Cardiac muscle cell (in vitro differentiated cells and primary cell): ENCODE measurements at regions not wholly inside any gene's neighbourhood (a gene's known extent, or its start where the extent isn't known, plus 50 kb on each side); places are given as distances from the start of the nearest gene placed in this dataset.

Experiments used
- DNase-seq, 2 donors: peaks; one replicate each; pipeline versions ENCODE4 v3.0.0 to v3.0.0-alpha.2; 2010 to 2017; ENCODE audit warnings: low read depth in 1 of 2, low spot score in 1 of 2
- H3K27ac ChIP-seq: fragments of 200-600 bp; sonication (generic); 2 replicates; pipeline ENCODE4 v1.5.1; 2016
- H3K27me3 ChIP-seq: fragments of 200-600 bp; sonication (generic); 2 replicates; pipeline ENCODE4 v1.6.0; 2016; ENCODE audit warnings: control low read depth
- H3K36me3 ChIP-seq: fragments of 200-600 bp; sonication (generic); 2 replicates; pipeline ENCODE4 v1.5.1; 2016; ENCODE audit warnings: control low read depth
- H3K4me1 ChIP-seq: fragments of 200-600 bp; sonication (generic); 2 replicates; pipeline ENCODE4 v1.8.1; 2017; ENCODE audit warnings: low read depth, mild to moderate bottlenecking, mixed run types
- H3K4me3 ChIP-seq: fragments of 200-600 bp; sonication (generic); 2 replicates; pipeline ENCODE4 v1.5.1; 2016; ENCODE audit warnings: mild to moderate bottlenecking
- H3K9me3 ChIP-seq: fragments of 200-600 bp; sonication (generic); 2 replicates; pipeline ENCODE4 v1.5.1; 2017; ENCODE audit warnings: low read depth, mild to moderate bottlenecking, control low read depth
- TF ChIP-seq, protein P1 (sequence below): IDR thresholded peaks from 2 replicates; pipeline ENCODE4 v1.5.1; 2012; ENCODE audit warnings: low read depth, mild to moderate bottlenecking, low read length

DNA sequence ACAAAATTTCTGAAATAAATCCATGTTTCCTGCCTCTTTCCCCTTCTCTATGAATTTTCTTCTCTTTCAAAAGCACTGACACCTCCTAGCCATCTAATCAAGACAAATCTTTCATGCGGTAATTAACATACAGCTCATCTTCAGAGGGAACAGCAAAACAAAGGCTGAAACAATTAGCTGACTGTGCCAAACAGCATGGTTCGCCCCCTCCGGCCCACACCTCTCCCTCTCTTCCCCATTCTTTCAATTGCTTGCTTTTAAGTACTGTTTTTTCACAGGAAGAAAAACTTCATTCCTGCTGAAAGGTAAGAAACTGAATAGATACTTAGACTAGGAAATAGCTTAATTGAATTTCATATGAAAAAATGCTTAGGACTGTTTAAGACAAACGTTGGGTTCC, 291.1 kb upstream of the NOCT start:
- TF ChIP-seq, protein P1, sequence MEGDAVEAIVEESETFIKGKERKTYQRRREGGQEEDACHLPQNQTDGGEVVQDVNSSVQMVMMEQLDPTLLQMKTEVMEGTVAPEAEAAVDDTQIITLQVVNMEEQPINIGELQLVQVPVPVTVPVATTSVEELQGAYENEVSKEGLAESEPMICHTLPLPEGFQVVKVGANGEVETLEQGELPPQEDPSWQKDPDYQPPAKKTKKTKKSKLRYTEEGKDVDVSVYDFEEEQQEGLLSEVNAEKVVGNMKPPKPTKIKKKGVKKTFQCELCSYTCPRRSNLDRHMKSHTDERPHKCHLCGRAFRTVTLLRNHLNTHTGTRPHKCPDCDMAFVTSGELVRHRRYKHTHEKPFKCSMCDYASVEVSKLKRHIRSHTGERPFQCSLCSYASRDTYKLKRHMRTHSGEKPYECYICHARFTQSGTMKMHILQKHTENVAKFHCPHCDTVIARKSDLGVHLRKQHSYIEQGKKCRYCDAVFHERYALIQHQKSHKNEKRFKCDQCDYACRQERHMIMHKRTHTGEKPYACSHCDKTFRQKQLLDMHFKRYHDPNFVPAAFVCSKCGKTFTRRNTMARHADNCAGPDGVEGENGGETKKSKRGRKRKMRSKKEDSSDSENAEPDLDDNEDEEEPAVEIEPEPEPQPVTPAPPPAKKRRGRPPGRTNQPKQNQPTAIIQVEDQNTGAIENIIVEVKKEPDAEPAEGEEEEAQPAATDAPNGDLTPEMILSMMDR, result no peak
- Histone ChIP-seq H3K4me1 (no peaks in the 10 kb centered on the region), H3K27ac (no peak overlapping the region), H3K9me3 (no peaks in the 10 kb centered on the region), H3K4me3 (no peak overlapping the region), H3K36me3 (no peaks in the 10 kb centered on the region), H3K27me3 (no peaks in the 10 kb centered on the region)
- DNase-seq, result no peak

DNA sequence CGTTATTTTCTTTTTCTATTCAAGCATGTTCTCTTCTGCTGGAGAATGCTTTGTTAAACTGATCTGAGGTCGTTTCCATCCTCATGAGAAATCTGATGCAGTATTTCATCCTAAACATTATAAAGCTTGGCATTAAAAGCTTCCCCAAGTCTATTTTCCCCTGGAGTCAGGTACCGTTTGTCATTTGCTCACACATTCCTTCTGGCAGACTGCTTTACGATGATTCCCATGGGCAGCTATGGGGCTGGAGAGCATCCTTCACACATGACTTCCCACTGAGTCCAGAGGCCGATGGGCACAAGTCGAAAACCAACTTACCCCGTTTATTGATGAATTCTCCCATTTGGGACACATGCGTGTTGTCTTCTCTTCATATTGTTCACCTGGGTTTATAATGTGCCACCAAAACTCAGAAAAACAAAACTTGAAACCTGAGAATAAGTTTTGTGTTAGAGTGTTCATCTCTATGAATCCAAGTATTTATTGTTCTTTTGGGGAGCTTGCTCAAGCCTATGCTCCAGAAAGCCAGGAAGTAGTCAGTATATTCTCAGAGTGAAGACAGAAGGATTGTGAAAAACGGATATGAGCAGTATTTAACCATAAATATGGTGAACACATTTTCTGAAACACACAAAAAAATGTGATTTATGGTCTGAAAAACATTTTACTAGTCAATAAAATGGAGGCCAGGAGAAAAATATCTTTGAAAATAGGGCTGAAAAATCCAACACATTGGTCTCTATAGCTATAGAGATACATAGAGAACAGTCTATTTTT, 298.8 kb upstream of the NOCT start:
- Histone ChIP-seq H3K27ac (no peak overlapping the region), H3K9me3 (no peaks in the 10 kb centered on the region), H3K4me1 (no peaks in the 10 kb centered on the region), H3K4me3 (no peak overlapping the region), H3K27me3 (no peaks in the 10 kb centered on the region), H3K36me3 (no peaks in the 10 kb centered on the region)
- TF ChIP-seq, protein P1, result no peak
- no peak for DNase-seq

DNA sequence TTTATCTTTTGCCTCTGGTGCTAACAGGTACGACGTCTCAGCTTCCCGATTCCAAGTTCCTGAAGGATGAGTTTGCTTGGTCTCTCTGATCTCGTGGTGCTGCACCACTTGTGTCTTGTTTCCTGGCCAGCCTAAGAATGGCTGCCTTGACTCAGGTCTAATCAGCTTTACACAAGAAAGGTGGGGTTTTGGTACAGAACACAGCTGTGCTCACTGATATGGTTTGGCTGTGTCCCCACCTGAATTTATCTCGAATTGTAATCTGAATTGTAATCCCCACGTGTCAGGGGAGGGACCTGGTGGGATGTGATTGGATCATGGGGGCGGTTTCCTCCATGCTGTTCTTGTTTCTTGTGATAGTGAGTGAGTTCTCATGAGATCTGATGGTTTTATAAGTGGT, 305.3 kb upstream of the NOCT start:
- Histone ChIP-seq H3K4me1 (no peaks in the 10 kb centered on the region), H3K9me3 (no peaks in the 10 kb centered on the region), H3K27me3 (no peaks in the 10 kb centered on the region), H3K4me3 (no peak overlapping the region), H3K36me3 (no peaks in the 10 kb centered on the region), H3K27ac (no peak overlapping the region)
- TF ChIP-seq, protein P1, result no peak
- DNase-seq, result no peak

DNA sequence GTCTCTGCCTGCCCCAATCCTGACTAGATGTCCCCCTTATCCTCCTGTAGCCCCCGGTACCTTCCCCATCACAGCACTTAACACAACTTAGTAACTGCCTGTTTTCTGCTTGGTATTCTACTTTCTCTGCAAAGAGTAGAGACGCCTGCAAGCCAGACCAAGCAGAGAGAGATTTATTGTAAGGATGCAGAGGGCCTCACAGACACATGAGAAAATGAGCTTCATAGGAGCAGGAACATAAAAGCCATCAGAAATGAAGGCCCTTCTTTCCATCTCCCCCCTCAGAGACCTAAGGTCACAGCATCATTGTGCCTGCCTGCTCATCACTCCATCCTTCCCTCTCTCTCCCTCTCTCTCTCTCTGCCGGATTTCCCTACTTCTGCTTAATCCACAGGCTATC, 305.7 kb upstream of the NOCT start:
- Histone ChIP-seq H3K4me1 (no peaks in the 10 kb centered on the region), H3K36me3 (no peaks in the 10 kb centered on the region), H3K9me3 (no peaks in the 10 kb centered on the region), H3K27ac (no peak overlapping the region), H3K4me3 (no peak overlapping the region), H3K27me3 (no peaks in the 10 kb centered on the region)
- no peak for DNase-seq
- TF ChIP-seq, protein P1, result no peak

DNA sequence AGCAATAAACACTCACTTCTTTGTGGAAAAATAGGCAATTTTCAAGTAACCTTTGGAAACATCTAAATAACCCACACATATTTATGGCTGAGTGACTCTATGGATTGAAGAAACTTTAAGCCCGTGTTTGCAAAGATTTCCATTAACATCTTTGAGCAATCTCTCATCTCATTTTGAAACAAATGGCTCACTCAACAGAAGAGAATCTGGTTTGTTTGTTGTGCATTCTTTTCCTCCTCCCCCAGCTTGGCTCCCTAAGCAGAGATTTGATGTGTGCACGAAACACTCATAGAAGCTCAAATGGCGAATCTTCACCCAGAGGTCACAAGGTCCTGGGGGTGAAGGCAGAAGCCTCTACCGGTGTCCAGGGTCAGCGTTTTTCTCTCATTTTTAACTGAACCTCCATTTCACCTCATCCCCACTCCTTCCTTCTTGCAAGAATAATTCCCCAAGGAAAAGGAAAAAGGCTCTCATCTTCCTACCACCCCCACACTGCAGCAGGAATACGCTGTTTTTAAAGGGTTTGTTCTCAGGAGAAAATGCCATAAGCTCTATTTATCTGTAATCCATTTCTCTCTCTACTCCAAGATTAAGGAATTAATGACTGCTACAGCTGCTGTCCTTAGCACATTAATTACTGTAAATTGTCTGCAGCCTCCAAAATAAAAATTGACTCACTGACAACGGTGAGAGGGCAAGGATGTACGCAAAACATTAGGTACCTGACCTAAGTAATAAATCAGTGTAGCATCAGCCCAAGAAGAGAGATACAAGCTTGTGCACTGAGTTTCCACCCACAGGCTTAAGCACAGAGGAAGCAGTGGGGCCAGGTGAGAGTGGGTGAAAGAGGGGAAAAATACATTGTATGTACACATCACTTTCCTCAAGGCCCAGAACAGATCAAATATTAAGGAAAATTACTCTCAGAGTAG, 307.6 kb upstream of the NOCT start:
- DNase-seq, result no peak
- TF ChIP-seq, protein P1, result no peak
- Histone ChIP-seq H3K4me3 (no peak overlapping the region), H3K4me1 (no peaks in the 10 kb centered on the region), H3K9me3 (no peaks in the 10 kb centered on the region), H3K36me3 (no peaks in the 10 kb centered on the region), H3K27ac (no peak overlapping the region), H3K27me3 (no peaks in the 10 kb centered on the region)
